GM12878 (cell line): ENCODE measurements at regions not wholly inside any gene's neighbourhood (a gene's known extent, or its start where the extent isn't known, plus 50 kb on each side); places are given as distances from the start of the nearest gene placed in this dataset.

Experiments used
- ATAC-seq: fragments of 200-7000 bp; cut with Tn5 transposase; 3 replicates; pipeline ENCODE4 v1.9.1; 2020; ENCODE audit warnings: mild to moderate bottlenecking, moderate library complexity
- BruUV-seq: library from RNA; stranded (reverse); fragments of 400-500 nt; replicated peaks from 2 replicates; lab custom pipeline; 2021; lab: Mats Ljungman, UMichigan
- CTCF ChIA-PET: fragments of 300-600 bp; sonication (Branson Sonifier 250); formaldehyde crosslinking; extraction: SDS; loops from one replicate; lab custom pipeline; 2021; ENCODE audit warnings: inconsistent platforms; lab: Yijun Ruan, JAX
- POLR2A ChIA-PET: fragments of 350-600 bp; formaldehyde crosslinking; extraction: SDS; loops from one replicate; lab custom pipeline; 2021; ENCODE audit warnings: inconsistent platforms; lab: Charles Lee
- RAD21 ChIA-PET: fragments of 300-600 bp; sonication (Branson Sonifier 250); formaldehyde crosslinking; loops from one replicate; lab custom pipeline; 2023; ENCODE audit warnings: antibody characterized with exemption; ENCODE audit not compliant: unreplicated experiment; lab: Charles Lee
- SMC1A ChIA-PET: fragments of 300-600 bp; sonication (Branson Sonifier 250); formaldehyde crosslinking; loops from one replicate; lab custom pipeline; 2023; ENCODE audit not compliant: unreplicated experiment, uncharacterized antibody; lab: Charles Lee
- DNase-seq: peaks from one replicate; pipeline ENCODE4 v3.0.0-alpha.2; 2011; ENCODE audit warnings: low read depth, low spot score
- FAIRE-seq: peaks from 3 replicates; lab custom pipeline; 2011; peaks lifted over from hg19 to GRCh38; lab: Jason Lieb, UNC
- H2AFZ ChIP-seq: 2 replicates; pipeline ENCODE4 v1.6.0; 2011; ENCODE audit warnings: low read depth, low read length, control low read depth; ENCODE audit not compliant: control insufficient read depth
- H3K27ac ChIP-seq: 2 replicates; pipeline ENCODE4 v1.5.1; 2011; ENCODE audit warnings: control low read depth; ENCODE audit not compliant: control insufficient read depth, insufficient read depth
- H3K27me3 ChIP-seq, 2 experiments: replicated peaks in 1 of 2; 2 replicates each; pipeline versions ENCODE4 v1.6.0 to v1.6.1; 2011; ENCODE audit warnings: low read length in 1 of 2; ENCODE audit not compliant: control insufficient read depth in 2 of 2, insufficient read depth in 2 of 2
- H3K36me3 ChIP-seq, 2 experiments: 2 replicates each; pipeline ENCODE4 v1.5.1; 2011; ENCODE audit warnings: low read length in 1 of 2; ENCODE audit not compliant: control insufficient read depth in 2 of 2, insufficient read depth in 2 of 2
- H3K4me1 ChIP-seq: 2 replicates; pipeline ENCODE4 v1.6.1; 2011; ENCODE audit warnings: mild to moderate bottlenecking, low read length, moderate library complexity, mixed read lengths; ENCODE audit not compliant: control insufficient read depth, insufficient read depth
- H3K4me2 ChIP-seq: 2 replicates; pipeline ENCODE4 v1.6.0; 2011; ENCODE audit warnings: control low read depth; ENCODE audit not compliant: control insufficient read depth, insufficient read depth
- H3K4me3 ChIP-seq: fragments of 200-600 bp; sonication (generic); 2 replicates; pipeline ENCODE4 v1.5.1; 2016
- H3K79me2 ChIP-seq: 2 replicates; pipeline ENCODE4 v1.6.0; 2011; ENCODE audit warnings: low read length; ENCODE audit not compliant: control insufficient read depth, insufficient read depth
- H3K9ac ChIP-seq: 2 replicates; pipeline ENCODE4 v1.8.0; 2011; ENCODE audit warnings: low read length, control low read depth, mixed read lengths; ENCODE audit not compliant: control insufficient read depth, insufficient read depth
- H3K9me3 ChIP-seq: replicated peaks from 3 replicates; pipeline ENCODE4 v1.5.1; 2011; ENCODE audit warnings: mild to moderate bottlenecking, low read length; ENCODE audit not compliant: control insufficient read depth, insufficient read depth
- H4K20me1 ChIP-seq: 2 replicates; pipeline ENCODE4 v1.6.0; 2011; ENCODE audit not compliant: control insufficient read depth, insufficient read depth
- BMI1 ChIP-seq: fragments of 450-650 bp; IDR thresholded peaks from 2 replicates; pipeline ENCODE4 v1.6.1; 2016; ENCODE audit warnings: mild to moderate bottlenecking, moderate library complexity, borderline replicate concordance
- FOXK2 ChIP-seq: fragments of 450-650 bp; IDR thresholded peaks from 2 replicates; pipeline ENCODE4 v1.6.1; 2017; ENCODE audit warnings: mild to moderate bottlenecking, moderate library complexity
- HDGF ChIP-seq: fragments of 450-650 bp; IDR thresholded peaks from 2 replicates; pipeline ENCODE4 v1.6.1; 2016; ENCODE audit warnings: antibody characterized with exemption
- KLF5 ChIP-seq: fragments of 450-650 bp; IDR thresholded peaks from 2 replicates; pipeline ENCODE4 v1.6.1; 2014; ENCODE audit warnings: mild to moderate bottlenecking; ENCODE audit not compliant: partially characterized antibody
- POLR2A ChIP-seq: IDR thresholded peaks from 2 replicates; pipeline ENCODE4 v1.6.1; 2011; ENCODE audit warnings: low read depth, mild to moderate bottlenecking, low read length
- WGBS: methylation state at CpG from one replicate; pipeline ENCODE4 v1.1.6; 2016; ENCODE audit warnings: low lambda C conversion rate; ENCODE audit not compliant: insufficient replicate concordance, insufficient coverage; ENCODE audit errors: missing lambda C conversion rate; 5-methylcytosine and 5-hydroxymethylcytosine counted together
- in situ Hi-C: fragments of 300-500 bp; cut with MboI; formaldehyde crosslinking; loops from 9 replicates; pipeline ENCODE4 v1.14.3; 2018; ENCODE audit warnings: mixed read lengths
- intact Hi-C: fragments of 100-400 bp; cut with micrococcal nuclease; formaldehyde crosslinking; loops from one replicate; pipeline ENCODE4 v1.14.2; 2022; ENCODE audit not compliant: unreplicated experiment
- TF ChIP-seq, protein P1 (sequence below): IDR thresholded peaks from 2 replicates; pipeline ENCODE4 v1.6.1; 2011; ENCODE audit warnings: borderline replicate concordance, low read depth, mild to moderate bottlenecking, moderate library complexity, low read length; ENCODE audit not compliant: insufficient read depth, poor library complexity, severe bottlenecking
- TF ChIP-seq, protein P2 (sequence below): fragments of 450-650 bp; IDR thresholded peaks from 2 replicates; pipeline ENCODE4 v1.6.1; 2016; ENCODE audit warnings: mild to moderate bottlenecking
- TF ChIP-seq, protein P3 (sequence below): fragments of 450-650 bp; formaldehyde crosslinking; IDR thresholded peaks from 2 replicates; pipeline ENCODE4 v1.4.0; 2022; ENCODE audit warnings: mild to moderate bottlenecking, moderate library complexity
- TF ChIP-seq, protein P4 (sequence below): fragments of 450-650 bp; IDR thresholded peaks from 2 replicates; pipeline ENCODE4 v1.6.1; 2016; ENCODE audit warnings: mild to moderate bottlenecking

DNA sequence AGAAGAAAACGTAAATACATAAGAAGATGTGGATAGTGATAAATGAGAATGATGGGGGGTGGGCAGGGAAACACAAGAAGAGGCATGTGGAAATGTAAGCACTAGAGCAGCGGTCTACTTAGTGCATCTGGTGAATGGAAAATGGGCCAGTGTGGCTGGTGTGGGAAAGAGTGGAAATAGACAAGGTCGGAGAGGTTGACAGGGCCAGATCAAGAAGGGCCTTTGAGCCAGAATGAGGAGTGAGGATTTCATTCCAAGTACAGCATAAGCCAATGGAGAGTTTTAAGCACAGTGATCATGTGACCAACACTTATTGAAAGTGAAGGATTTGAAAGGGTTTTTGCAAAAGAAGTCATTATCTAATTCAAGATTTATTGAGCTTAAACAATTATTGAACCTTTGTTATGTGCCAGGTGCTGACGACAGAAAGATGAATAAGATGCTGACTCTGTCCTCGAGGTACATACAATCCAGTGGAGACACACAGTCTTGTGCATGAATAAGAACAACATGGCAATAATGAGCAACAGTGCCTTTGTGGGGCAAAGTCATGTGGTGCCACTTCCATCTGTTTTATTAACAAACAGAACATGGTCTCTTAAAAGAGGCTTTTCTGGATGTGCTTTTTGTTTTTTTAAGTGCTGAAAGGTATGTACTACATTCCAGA lies 124.1 kb downstream of the MFSD1 start:
- POLR2A ChIA-PET = no interaction called here
- Histone ChIP-seq H3K9ac (no peak overlapping the region), H3K4me2 (no peak overlapping the region), H4K20me1 (no peaks in the 10 kb centered on the region), H3K27ac (no peak overlapping the region), H3K4me1 (no peaks in the 10 kb centered on the region), H3K9me3 (no peaks in the 10 kb centered on the region), H2AFZ (no peak overlapping the region), H3K36me3 (no peaks in the 10 kb centered on the region), H3K79me2 (no peaks in the 10 kb centered on the region), H3K27me3 (no peaks in the 10 kb centered on the region; a peak in 2 of 4 replicates), H3K4me3 (no peak overlapping the region)
- FAIRE-seq (no peak), ATAC-seq (no peak), DNase-seq (no peak)
- in situ Hi-C loops (no loop called here), intact Hi-C loops (no loop called here)
- no TSS peak for BruUV-seq
- CTCF ChIA-PET = no interaction called here
- RAD21 ChIA-PET = interaction anchor here (0.6 kb wide), 1 partner anchor 207 kb away, joined by 3 read pairs; no protein-coding TSS in a partner anchor
- TF ChIP-seq HDGF = no peak
- no peak for TF ChIP-seq KLF5
- no peak for TF ChIP-seq FOXK2
- no peak for TF ChIP-seq BMI1
- TF ChIP-seq, protein P1, sequence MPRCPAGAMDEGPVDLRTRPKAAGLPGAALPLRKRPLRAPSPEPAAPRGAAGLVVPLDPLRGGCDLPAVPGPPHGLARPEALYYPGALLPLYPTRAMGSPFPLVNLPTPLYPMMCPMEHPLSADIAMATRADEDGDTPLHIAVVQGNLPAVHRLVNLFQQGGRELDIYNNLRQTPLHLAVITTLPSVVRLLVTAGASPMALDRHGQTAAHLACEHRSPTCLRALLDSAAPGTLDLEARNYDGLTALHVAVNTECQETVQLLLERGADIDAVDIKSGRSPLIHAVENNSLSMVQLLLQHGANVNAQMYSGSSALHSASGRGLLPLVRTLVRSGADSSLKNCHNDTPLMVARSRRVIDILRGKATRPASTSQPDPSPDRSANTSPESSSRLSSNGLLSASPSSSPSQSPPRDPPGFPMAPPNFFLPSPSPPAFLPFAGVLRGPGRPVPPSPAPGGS = no peak
- TF ChIP-seq, protein P2, sequence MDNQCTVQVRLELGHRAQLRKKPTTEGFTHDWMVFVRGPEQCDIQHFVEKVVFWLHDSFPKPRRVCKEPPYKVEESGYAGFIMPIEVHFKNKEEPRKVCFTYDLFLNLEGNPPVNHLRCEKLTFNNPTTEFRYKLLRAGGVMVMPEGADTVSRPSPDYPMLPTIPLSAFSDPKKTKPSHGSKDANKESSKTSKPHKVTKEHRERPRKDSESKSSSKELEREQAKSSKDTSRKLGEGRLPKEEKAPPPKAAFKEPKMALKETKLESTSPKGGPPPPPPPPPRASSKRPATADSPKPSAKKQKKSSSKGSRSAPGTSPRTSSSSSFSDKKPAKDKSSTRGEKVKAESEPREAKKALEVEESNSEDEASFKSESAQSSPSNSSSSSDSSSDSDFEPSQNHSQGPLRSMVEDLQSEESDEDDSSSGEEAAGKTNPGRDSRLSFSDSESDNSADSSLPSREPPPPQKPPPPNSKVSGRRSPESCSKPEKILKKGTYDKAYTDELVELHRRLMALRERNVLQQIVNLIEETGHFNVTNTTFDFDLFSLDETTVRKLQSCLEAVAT = no peak
- TF ChIP-seq, protein P3, sequence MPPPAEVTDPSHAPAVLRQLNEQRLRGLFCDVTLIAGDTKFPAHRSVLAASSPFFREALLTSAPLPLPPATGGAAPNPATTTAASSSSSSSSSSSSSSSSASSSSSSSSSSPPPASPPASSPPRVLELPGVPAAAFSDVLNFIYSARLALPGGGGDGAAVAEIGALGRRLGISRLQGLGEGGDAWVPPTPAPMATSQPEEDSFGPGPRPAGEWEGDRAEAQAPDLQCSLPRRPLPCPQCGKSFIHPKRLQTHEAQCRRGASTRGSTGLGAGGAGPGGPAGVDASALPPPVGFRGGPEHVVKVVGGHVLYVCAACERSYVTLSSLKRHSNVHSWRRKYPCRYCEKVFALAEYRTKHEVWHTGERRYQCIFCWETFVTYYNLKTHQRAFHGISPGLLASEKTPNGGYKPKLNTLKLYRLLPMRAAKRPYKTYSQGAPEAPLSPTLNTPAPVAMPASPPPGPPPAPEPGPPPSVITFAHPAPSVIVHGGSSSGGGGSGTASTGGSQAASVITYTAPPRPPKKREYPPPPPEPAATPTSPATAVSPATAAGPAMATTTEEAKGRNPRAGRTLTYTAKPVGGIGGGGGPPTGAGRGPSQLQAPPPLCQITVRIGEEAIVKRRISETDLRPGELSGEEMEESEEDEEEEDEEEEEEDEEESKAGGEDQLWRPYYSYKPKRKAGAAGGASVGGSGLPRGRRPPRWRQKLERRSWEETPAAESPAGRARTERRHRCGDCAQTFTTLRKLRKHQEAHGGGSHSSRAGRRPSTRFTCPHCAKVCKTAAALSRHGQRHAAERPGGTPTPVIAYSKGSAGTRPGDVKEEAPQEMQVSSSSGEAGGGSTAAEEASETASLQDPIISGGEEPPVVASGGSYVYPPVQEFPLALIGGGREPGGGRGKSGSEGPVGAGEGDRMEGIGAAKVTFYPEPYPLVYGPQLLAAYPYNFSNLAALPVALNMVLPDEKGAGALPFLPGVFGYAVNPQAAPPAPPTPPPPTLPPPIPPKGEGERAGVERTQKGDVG (CRISPR knock-in tag) = no peak
- TF ChIP-seq, protein P4, sequence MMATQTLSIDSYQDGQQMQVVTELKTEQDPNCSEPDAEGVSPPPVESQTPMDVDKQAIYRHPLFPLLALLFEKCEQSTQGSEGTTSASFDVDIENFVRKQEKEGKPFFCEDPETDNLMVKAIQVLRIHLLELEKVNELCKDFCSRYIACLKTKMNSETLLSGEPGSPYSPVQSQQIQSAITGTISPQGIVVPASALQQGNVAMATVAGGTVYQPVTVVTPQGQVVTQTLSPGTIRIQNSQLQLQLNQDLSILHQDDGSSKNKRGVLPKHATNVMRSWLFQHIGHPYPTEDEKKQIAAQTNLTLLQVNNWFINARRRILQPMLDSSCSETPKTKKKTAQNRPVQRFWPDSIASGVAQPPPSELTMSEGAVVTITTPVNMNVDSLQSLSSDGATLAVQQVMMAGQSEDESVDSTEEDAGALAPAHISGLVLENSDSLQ = no peak
- TF ChIP-seq POLR2A = no peak
- WGBS = 17% methylated on average over 5 of the region's 5 CpGs
- SMC1A ChIA-PET = no interaction called here
